ENCODE measurements at regions not wholly inside any gene's neighbourhood (a gene's known extent, or its start where the extent isn't known, plus 50 kb on each side); places are given as distances from the start of the nearest gene placed in this dataset.

GRCh38 chr18:67074309-67074708 is 442.2 kb downstream of the DSEL start:
- no peaks in the 10 kb centered on the region for H3K79me2 ChIP-seq (ENCODE audit: insufficient read depth, low read length)
- no peak overlapping the region for H3K27ac ChIP-seq (ENCODE audit: low read depth, low read length, poor library complexity, severe bottlenecking)
- TF ChIP-seq CTCF (IDR thresholded peaks at IDR 0.05; ENCODE audit: low read length) (no peak), EZH2 (IDR thresholded peaks at IDR 0.05; ENCODE audit: borderline replicate concordance, low read length) (no peak)
- no peaks in the 10 kb centered on the region for H3K36me3 ChIP-seq (ENCODE audit: insufficient read depth, low read length)
- H3K9me3 ChIP-seq (ENCODE audit: low read length): no peaks in the 10 kb centered on the region
- H3K4me3 ChIP-seq (ENCODE audit: low read depth, low read length, poor library complexity, severe bottlenecking): no peak overlapping the region
- no peaks in the 10 kb centered on the region for H3K9me2 ChIP-seq (ENCODE audit: low read depth, low read length)
- no peak overlapping the region for H3K4me2 ChIP-seq (ENCODE audit: low read length)
- H3F3A ChIP-seq (ENCODE audit: insufficient read depth, low read length): no peaks in the 10 kb centered on the region
- no peak overlapping the region for H3K9ac ChIP-seq (ENCODE audit: low read length)
- no peaks in the 10 kb centered on the region for H3K27me3 ChIP-seq (ENCODE audit: insufficient read depth, low read length)
- no peaks in the 10 kb centered on the region for H4K20me1 ChIP-seq (ENCODE audit: insufficient read depth, low read length)
- no peak overlapping the region for H2AFZ ChIP-seq (ENCODE audit: low read length)
- H3K4me1 ChIP-seq (ENCODE audit: insufficient read depth, low read length, severe bottlenecking): no peaks in the 10 kb centered on the region

DNA sequence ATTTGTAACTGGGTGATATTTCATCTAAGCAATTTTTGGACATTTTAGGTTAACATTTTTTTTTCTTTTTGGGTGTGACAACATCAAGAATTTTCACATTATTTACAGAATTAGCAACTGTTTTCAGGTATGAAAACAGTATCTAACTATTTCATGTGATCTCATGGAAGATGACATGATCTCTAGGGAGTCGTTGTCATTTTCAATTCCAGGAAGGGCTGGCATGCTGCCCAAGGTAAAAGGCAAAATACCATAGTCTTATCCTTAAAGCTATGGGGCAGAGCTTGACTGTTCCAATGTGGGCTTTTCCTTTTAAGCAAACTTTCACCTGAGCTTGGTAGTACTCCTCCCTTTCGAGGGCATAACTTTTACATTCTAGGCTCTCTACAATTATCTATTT is 443.7 kb downstream of the DSEL start:
- H3K79me2 ChIP-seq (ENCODE audit: insufficient read depth, low read length): no peaks in the 10 kb centered on the region
- no peaks in the 10 kb centered on the region for H4K20me1 ChIP-seq (ENCODE audit: insufficient read depth, low read length)
- TF ChIP-seq CTCF (IDR thresholded peaks at IDR 0.05; ENCODE audit: low read length) (no peak), EZH2 (IDR thresholded peaks at IDR 0.05; ENCODE audit: borderline replicate concordance, low read length) (no peak)
- H3K9me2 ChIP-seq (ENCODE audit: low read depth, low read length): no peaks in the 10 kb centered on the region
- H3K4me1 ChIP-seq (ENCODE audit: insufficient read depth, low read length, severe bottlenecking): no peaks in the 10 kb centered on the region
- no peaks in the 10 kb centered on the region for H3K9me3 ChIP-seq (ENCODE audit: low read length)
- no peaks in the 10 kb centered on the region for H3K36me3 ChIP-seq (ENCODE audit: insufficient read depth, low read length)
- no peak overlapping the region for H2AFZ ChIP-seq (ENCODE audit: low read length)
- no peaks in the 10 kb centered on the region for H3K27me3 ChIP-seq (ENCODE audit: insufficient read depth, low read length)
- H3K4me2 ChIP-seq (ENCODE audit: low read length): no peak overlapping the region
- no peaks in the 10 kb centered on the region for H3F3A ChIP-seq (ENCODE audit: insufficient read depth, low read length)
- H3K4me3 ChIP-seq (ENCODE audit: low read depth, low read length, poor library complexity, severe bottlenecking): no peak overlapping the region
- H3K9ac ChIP-seq (ENCODE audit: low read length): no peak overlapping the region
- no peak overlapping the region for H3K27ac ChIP-seq (ENCODE audit: low read depth, low read length, poor library complexity, severe bottlenecking)

DNA sequence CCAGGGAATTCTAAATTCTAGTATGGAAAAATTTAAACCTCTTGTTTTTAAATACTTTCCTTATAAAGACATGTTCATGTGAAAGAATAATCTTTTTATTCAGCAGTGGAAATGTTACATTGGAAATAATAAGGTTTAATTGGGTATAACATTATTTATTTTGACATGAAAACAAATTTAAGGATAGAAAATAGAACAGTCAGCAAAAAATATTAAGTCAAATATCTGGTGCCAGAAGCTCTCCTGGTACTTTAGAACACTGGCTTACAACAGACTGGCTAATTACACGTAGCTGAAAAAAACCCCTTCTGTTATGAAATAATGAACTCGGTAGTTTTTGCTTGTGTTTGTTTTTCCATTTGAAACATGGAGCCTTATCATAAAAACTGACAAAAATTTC is 447.9 kb downstream of the DSEL start:
- Histone ChIP-seq H2AFZ (ENCODE audit: low read length) (no peak overlapping the region), H3K9me2 (ENCODE audit: low read depth, low read length) (no peaks in the 10 kb centered on the region), H3K36me3 (ENCODE audit: insufficient read depth, low read length) (no peaks in the 10 kb centered on the region), H3F3A (ENCODE audit: insufficient read depth, low read length) (no peaks in the 10 kb centered on the region), H3K79me2 (ENCODE audit: insufficient read depth, low read length) (no peaks in the 10 kb centered on the region), H3K27me3 (ENCODE audit: insufficient read depth, low read length) (no peaks in the 10 kb centered on the region), H3K9ac (ENCODE audit: low read length) (no peak overlapping the region), H3K4me3 (ENCODE audit: low read depth, low read length, poor library complexity, severe bottlenecking) (no peak overlapping the region), H3K9me3 (ENCODE audit: low read length) (no peaks in the 10 kb centered on the region), H4K20me1 (ENCODE audit: insufficient read depth, low read length) (no peaks in the 10 kb centered on the region), H3K4me1 (ENCODE audit: insufficient read depth, low read length, severe bottlenecking) (no peaks in the 10 kb centered on the region), H3K27ac (ENCODE audit: low read depth, low read length, poor library complexity, severe bottlenecking) (no peak overlapping the region), H3K4me2 (ENCODE audit: low read length) (no peak overlapping the region)
- TF ChIP-seq CTCF (IDR thresholded peaks at IDR 0.05; ENCODE audit: low read length) (no peak), EZH2 (IDR thresholded peaks at IDR 0.05; ENCODE audit: borderline replicate concordance, low read length) (no peak)
